ENCODE measurements at regions not wholly inside any gene's neighbourhood (a gene's known extent, or its start where the extent isn't known, plus 50 kb on each side); places are given as distances from the start of the nearest gene placed in this dataset.
A peak's percentile ranks its signal among the peaks of the same experiment; 100 is the strongest.

GRCh38 chr6:87808005-87808757, 106.1 kb upstream of the AKIRIN2 start:
- H3K27me3 ChIP-seq (replicated peaks in 1 of 7), result no peaks in the 10 kb centered on the region
- DNase-seq, result no peak
- TF ChIP-seq CTCF (IDR thresholded peaks at IDR 0.05 in 8 of 11, conservative IDR thresholded peaks at IDR 0.05 in 3 of 11) (no peak), POLR2A (IDR thresholded peaks at IDR 0.05) (no peak), POLR2AphosphoS5 (IDR thresholded peaks at IDR 0.05) (no peak)
- WGBS, 5 donors, result 71 to 80% (median 77%) methylated on average over 5 of the region's 5 CpGs
- H3K4me3 ChIP-seq, result no peak overlapping the region
- no peaks in the 10 kb centered on the region for H3K36me3 ChIP-seq
- peak overlapping the region in 1 of 8 donors; percentile 66 for H3K27ac ChIP-seq
- intact Hi-C loops (cut with DNase I; ENCODE audit: low total_unique reads), result no loop called here
- no peaks in the 10 kb centered on the region for H3K9me3 ChIP-seq
- peaks cover 0 to 36% (median 6%) of the 10 kb centered on the region in 6 donors for H3K4me1 ChIP-seq

- no peak overlapping the region for H3K4me3 ChIP-seq
- H3K4me1 ChIP-seq, result peaks cover 0 to 36% (median 6%) of the 10 kb centered on the region in 6 donors
- no peaks in the 10 kb centered on the region for H3K36me3 ChIP-seq
- H3K9me3 ChIP-seq, result no peaks in the 10 kb centered on the region
- no peak for DNase-seq
- no peak for TF ChIP-seq POLR2AphosphoS5 (IDR thresholded peaks at IDR 0.05)
- no peak for TF ChIP-seq CTCF (IDR thresholded peaks at IDR 0.05 in 8 of 11, conservative IDR thresholded peaks at IDR 0.05 in 3 of 11)
- TF ChIP-seq POLR2A (IDR thresholded peaks at IDR 0.05), result no peak
- peak overlapping the region in 3 of 8 donors; percentile 57 to 66 (median 59) for H3K27ac ChIP-seq
- H3K27me3 ChIP-seq (replicated peaks in 1 of 7), result no peaks in the 10 kb centered on the region
- 56 to 68% (median 59%) methylated on average over 4 of the region's 4 CpGs for WGBS, 5 donors
- intact Hi-C loops (cut with DNase I; ENCODE audit: low total_unique reads), result no loop called here
These were observed 105.4 kb upstream of the AKIRIN2 start for GRCh38 chr6:87807475-87807874.

GRCh38 chr6:87806635-87807034, 104.6 kb upstream of the AKIRIN2 start:
- Histone ChIP-seq H3K4me3 (no peak overlapping the region), H3K4me1 (peaks cover 0 to 36% (median 6%) of the 10 kb centered on the region in 6 donors), H3K27ac (peak overlapping the region in 4 of 8 donors; percentile 48 to 66 (median 58)), H3K9me3 (no peaks in the 10 kb centered on the region), H3K36me3 (no peaks in the 10 kb centered on the region), H3K27me3 (replicated peaks in 1 of 7) (no peaks in the 10 kb centered on the region)
- TF ChIP-seq POLR2A (IDR thresholded peaks at IDR 0.05), result no peak
- TF ChIP-seq POLR2AphosphoS5 (IDR thresholded peaks at IDR 0.05), result no peak
- no peak for TF ChIP-seq CTCF (IDR thresholded peaks at IDR 0.05 in 8 of 11, conservative IDR thresholded peaks at IDR 0.05 in 3 of 11)
- no peak for DNase-seq
- intact Hi-C loops (cut with DNase I; ENCODE audit: low total_unique reads), result no loop called here
- 63 to 91% (median 83%) methylated on average over 4 of the region's 4 CpGs for WGBS, 5 donors

- H3K9me3 ChIP-seq, result no peaks in the 10 kb centered on the region
- no peak for DNase-seq
These were observed 104.1 kb upstream of the AKIRIN2 start for GRCh38 chr6:87806099-87806498.

More at GRCh38 chr6:87806099-87806498, 104.1 kb upstream of the AKIRIN2 start:
- intact Hi-C loops (cut with DNase I; ENCODE audit: low total_unique reads), result no loop called here
- Histone ChIP-seq H3K4me1 (peaks cover 0 to 36% (median 6%) of the 10 kb centered on the region in 6 donors), H3K27me3 (replicated peaks in 1 of 7) (no peaks in the 10 kb centered on the region), H3K4me3 (no peak overlapping the region), H3K27ac (peak overlapping the region in 4 of 8 donors; percentile 57 to 66 (median 60)), H3K36me3 (no peaks in the 10 kb centered on the region)
- TF ChIP-seq CTCF (IDR thresholded peaks at IDR 0.05 in 8 of 11, conservative IDR thresholded peaks at IDR 0.05 in 3 of 11) (no peak), POLR2A (IDR thresholded peaks at IDR 0.05) (no peak), POLR2AphosphoS5 (IDR thresholded peaks at IDR 0.05) (no peak)
- 71 to 91% (median 83%) methylated on average over 1 of the region's 1 CpG for WGBS, 5 donors
